ENCODE measurements at regions not wholly inside any gene's neighbourhood (a gene's known extent, or its start where the extent isn't known, plus 50 kb on each side); places are given as distances from the start of the nearest gene placed in this dataset.
"Not testable (repeated sequence)": the region's sequence is repeated elsewhere in the genome, so short reads cannot be mapped to it uniquely, and the experiment has no call there.

- no peak for DNase-seq
These were observed 627.2 kb upstream of the SLITRK6 start for GRCh38 chr13:86426437-86426836.

GRCh38 chr13:86429756-86430155 lies 630.5 kb upstream of the SLITRK6 start:
- DNase-seq, result no peak

GRCh38 chr13:86438034-86438433 lies 638.8 kb upstream of the SLITRK6 start:
- no peak for DNase-seq

- no peak for DNase-seq
These were observed 646.0 kb upstream of the SLITRK6 start for GRCh38 chr13:86445206-86445605.

- no peak for DNase-seq
These were observed 646.5 kb upstream of the SLITRK6 start for GRCh38 chr13:86445672-86446071.

- DNase-seq, result peak; percentile 65
These were observed 647.1 kb upstream of the SLITRK6 start for GRCh38 chr13:86446311-86446710.

- DNase-seq, result no peak
These were observed 648.3 kb upstream of the SLITRK6 start for GRCh38 chr13:86447479-86447878.

GRCh38 chr13:86462011-86462410 lies 662.8 kb upstream of the SLITRK6 start:
- no peak for DNase-seq

GRCh38 chr13:86464193-86464592 lies 665.0 kb upstream of the SLITRK6 start:
- DNase-seq, result no peak

- DNase-seq, result no peak
These were observed 675.8 kb upstream of the SLITRK6 start for GRCh38 chr13:86474971-86475370.

- no peak for DNase-seq
These were observed 677.4 kb upstream of the SLITRK6 start for GRCh38 chr13:86476656-86477055.

GRCh38 chr13:86486582-86486981 lies 687.4 kb upstream of the SLITRK6 start:
- DNase-seq, result no peak

GRCh38 chr13:86491121-86491520 lies 691.9 kb upstream of the SLITRK6 start:
- DNase-seq, result no peak

GRCh38 chr13:86501931-86502330 lies 702.7 kb upstream of the SLITRK6 start:
- DNase-seq, result not testable (repeated sequence)

GRCh38 chr13:86510792-86511191 lies 711.6 kb upstream of the SLITRK6 start:
- DNase-seq, result no peak

- no peak for DNase-seq
These were observed 742.2 kb upstream of the SLITRK6 start for GRCh38 chr13:86541461-86541860.

- DNase-seq, result peak; percentile 9
These were observed 754.8 kb upstream of the SLITRK6 start for GRCh38 chr13:86554066-86554465.

- peak; percentile 45 for DNase-seq
These were observed 760.7 kb upstream of the SLITRK6 start for GRCh38 chr13:86559901-86560300.

- no peak for DNase-seq
These were observed 763.6 kb upstream of the SLITRK6 start for GRCh38 chr13:86562866-86563265.

- no peak for DNase-seq
These were observed 764.1 kb upstream of the SLITRK6 start for GRCh38 chr13:86563308-86563707.

GRCh38 chr13:86567119-86567518 lies 767.9 kb upstream of the SLITRK6 start:
- DNase-seq, result no peak

GRCh38 chr13:86569119-86569518 lies 769.9 kb upstream of the SLITRK6 start:
- DNase-seq, result no peak

- DNase-seq, result no peak
These were observed 770.8 kb upstream of the SLITRK6 start for GRCh38 chr13:86569974-86570373.

- DNase-seq, result no peak
These were observed 772.9 kb upstream of the SLITRK6 start for GRCh38 chr13:86572115-86572514.

- no peak for DNase-seq
These were observed 780.4 kb upstream of the SLITRK6 start for GRCh38 chr13:86579662-86580061.

- DNase-seq, result no peak
These were observed 782.5 kb upstream of the SLITRK6 start for GRCh38 chr13:86581706-86582105.
